ENCODE measurements at regions not wholly inside any gene's neighbourhood (a gene's known extent, or its start where the extent isn't known, plus 50 kb on each side); places are given as distances from the start of the nearest gene placed in this dataset.

DNA sequence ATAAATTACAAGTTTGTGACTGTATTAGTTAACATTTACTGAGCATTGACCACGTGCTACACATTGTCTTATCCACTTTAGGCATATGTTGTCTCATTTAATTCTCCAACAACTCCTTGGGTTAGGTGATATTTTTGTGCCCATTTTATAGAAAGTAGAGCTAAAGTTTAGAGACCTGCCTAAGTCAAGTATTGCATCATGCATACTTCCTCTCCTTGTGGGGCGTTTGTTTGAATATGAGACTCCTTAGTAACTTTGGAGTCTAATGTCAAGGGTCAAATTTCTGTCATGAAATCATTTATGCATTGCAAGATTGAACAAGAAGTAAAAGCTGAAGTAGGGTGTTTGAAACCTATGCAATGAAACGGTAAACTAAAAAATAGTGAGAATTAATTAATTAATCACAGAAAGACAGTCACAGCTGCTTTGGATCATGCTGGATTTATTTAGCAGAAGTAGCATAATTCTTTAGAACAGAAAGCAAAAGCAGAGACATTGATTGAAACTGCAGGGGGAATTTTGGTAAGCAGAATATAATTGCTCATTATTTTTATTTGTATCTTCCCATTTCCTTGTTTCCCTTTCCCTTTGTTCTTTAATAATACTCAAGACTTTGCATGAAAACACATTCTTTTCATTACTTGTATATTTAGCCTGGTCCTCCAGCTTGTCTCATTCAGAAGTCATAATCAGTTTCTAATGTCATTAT, 1374.4 kb upstream of the GJE1 start:
- TF ChIP-seq, protein P1, sequence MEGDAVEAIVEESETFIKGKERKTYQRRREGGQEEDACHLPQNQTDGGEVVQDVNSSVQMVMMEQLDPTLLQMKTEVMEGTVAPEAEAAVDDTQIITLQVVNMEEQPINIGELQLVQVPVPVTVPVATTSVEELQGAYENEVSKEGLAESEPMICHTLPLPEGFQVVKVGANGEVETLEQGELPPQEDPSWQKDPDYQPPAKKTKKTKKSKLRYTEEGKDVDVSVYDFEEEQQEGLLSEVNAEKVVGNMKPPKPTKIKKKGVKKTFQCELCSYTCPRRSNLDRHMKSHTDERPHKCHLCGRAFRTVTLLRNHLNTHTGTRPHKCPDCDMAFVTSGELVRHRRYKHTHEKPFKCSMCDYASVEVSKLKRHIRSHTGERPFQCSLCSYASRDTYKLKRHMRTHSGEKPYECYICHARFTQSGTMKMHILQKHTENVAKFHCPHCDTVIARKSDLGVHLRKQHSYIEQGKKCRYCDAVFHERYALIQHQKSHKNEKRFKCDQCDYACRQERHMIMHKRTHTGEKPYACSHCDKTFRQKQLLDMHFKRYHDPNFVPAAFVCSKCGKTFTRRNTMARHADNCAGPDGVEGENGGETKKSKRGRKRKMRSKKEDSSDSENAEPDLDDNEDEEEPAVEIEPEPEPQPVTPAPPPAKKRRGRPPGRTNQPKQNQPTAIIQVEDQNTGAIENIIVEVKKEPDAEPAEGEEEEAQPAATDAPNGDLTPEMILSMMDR (conservative IDR thresholded peaks at IDR 0.05; ENCODE audit: low read depth, low read length): no peak
- no peak for TF ChIP-seq EZH2 (IDR thresholded peaks at IDR 0.05; ENCODE audit: borderline replicate concordance, low read depth, low read length, poor library complexity, severe bottlenecking)

All from A673 (cell line).